ENCODE measurements at regions not wholly inside any gene's neighbourhood (a gene's known extent, or its start where the extent isn't known, plus 50 kb on each side); places are given as distances from the start of the nearest gene placed in this dataset.

GRCh38 chr13:109976206-109976997 is 190.0 kb upstream of the IRS2 start:
- TF ChIP-seq POLR2A (IDR thresholded peaks at IDR 0.05) (no peak), POLR2AphosphoS5 (IDR thresholded peaks at IDR 0.05) (no peak)
- TF ChIP-seq, protein P1, sequence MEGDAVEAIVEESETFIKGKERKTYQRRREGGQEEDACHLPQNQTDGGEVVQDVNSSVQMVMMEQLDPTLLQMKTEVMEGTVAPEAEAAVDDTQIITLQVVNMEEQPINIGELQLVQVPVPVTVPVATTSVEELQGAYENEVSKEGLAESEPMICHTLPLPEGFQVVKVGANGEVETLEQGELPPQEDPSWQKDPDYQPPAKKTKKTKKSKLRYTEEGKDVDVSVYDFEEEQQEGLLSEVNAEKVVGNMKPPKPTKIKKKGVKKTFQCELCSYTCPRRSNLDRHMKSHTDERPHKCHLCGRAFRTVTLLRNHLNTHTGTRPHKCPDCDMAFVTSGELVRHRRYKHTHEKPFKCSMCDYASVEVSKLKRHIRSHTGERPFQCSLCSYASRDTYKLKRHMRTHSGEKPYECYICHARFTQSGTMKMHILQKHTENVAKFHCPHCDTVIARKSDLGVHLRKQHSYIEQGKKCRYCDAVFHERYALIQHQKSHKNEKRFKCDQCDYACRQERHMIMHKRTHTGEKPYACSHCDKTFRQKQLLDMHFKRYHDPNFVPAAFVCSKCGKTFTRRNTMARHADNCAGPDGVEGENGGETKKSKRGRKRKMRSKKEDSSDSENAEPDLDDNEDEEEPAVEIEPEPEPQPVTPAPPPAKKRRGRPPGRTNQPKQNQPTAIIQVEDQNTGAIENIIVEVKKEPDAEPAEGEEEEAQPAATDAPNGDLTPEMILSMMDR (IDR thresholded peaks at IDR 0.05), result no peak
- Histone ChIP-seq H3K4me1 (no peaks in the 10 kb centered on the region), H3K27ac (no peak overlapping the region), H3K9me3 (no peaks in the 10 kb centered on the region), H3K36me3 (no peaks in the 10 kb centered on the region), H3K27me3 (no peaks in the 10 kb centered on the region), H3K4me3 (no peak overlapping the region)
- intact Hi-C loops (cut with DNase I; ENCODE audit: low total_unique reads), result no loop called here
- DNase-seq (ENCODE audit: low spot score in 2 of 2), result no peak

- TF ChIP-seq POLR2AphosphoS5 (IDR thresholded peaks at IDR 0.05), result no peak
- Histone ChIP-seq H3K4me3 (no peak overlapping the region), H3K9me3 (no peaks in the 10 kb centered on the region), H3K27ac (no peak overlapping the region), H3K27me3 (no peaks in the 10 kb centered on the region), H3K4me1 (no peaks in the 10 kb centered on the region), H3K36me3 (no peaks in the 10 kb centered on the region)
- DNase-seq (ENCODE audit: low spot score in 2 of 2), result no peak
- intact Hi-C loops (cut with DNase I; ENCODE audit: low total_unique reads), result no loop called here
These were observed 188.0 kb upstream of the IRS2 start for GRCh38 chr13:109974354-109974753.

GRCh38 chr13:109973279-109973678 is 186.9 kb upstream of the IRS2 start:
- Histone ChIP-seq H3K27ac (no peak overlapping the region), H3K4me1 (no peaks in the 10 kb centered on the region), H3K36me3 (no peaks in the 10 kb centered on the region), H3K9me3 (no peaks in the 10 kb centered on the region), H3K4me3 (no peak overlapping the region), H3K27me3 (no peaks in the 10 kb centered on the region)
- intact Hi-C loops (cut with DNase I; ENCODE audit: low total_unique reads), result no loop called here
- DNase-seq (ENCODE audit: low spot score in 2 of 2), result no peak
- TF ChIP-seq POLR2AphosphoS5 (IDR thresholded peaks at IDR 0.05), result no peak
- no peak for TF ChIP-seq POLR2A (IDR thresholded peaks at IDR 0.05)
- TF ChIP-seq, protein P1 (IDR thresholded peaks at IDR 0.05), result no peak

GRCh38 chr13:109971456-109972090 is 185.2 kb upstream of the IRS2 start:
- H3K27ac ChIP-seq, result peak overlapping the region in 1 of 2 donors; percentile 10
- no peaks in the 10 kb centered on the region for H3K4me1 ChIP-seq
- intact Hi-C loops (cut with DNase I; ENCODE audit: low total_unique reads), result no loop called here
- no peak overlapping the region for H3K4me3 ChIP-seq
- H3K36me3 ChIP-seq, result no peaks in the 10 kb centered on the region
- H3K27me3 ChIP-seq, result no peaks in the 10 kb centered on the region
- no peak for DNase-seq (ENCODE audit: low spot score in 2 of 2)
- TF ChIP-seq POLR2A (IDR thresholded peaks at IDR 0.05) (no peak), POLR2AphosphoS5 (IDR thresholded peaks at IDR 0.05) (no peak)
- TF ChIP-seq, protein P1 (IDR thresholded peaks at IDR 0.05), result no peak
- no peaks in the 10 kb centered on the region for H3K9me3 ChIP-seq

- H3K27me3 ChIP-seq, result no peaks in the 10 kb centered on the region
- intact Hi-C loops (cut with DNase I; ENCODE audit: low total_unique reads), result no loop called here
These were observed 184.6 kb upstream of the IRS2 start for GRCh38 chr13:109971006-109971405.

More at GRCh38 chr13:109971006-109971405, 184.6 kb upstream of the IRS2 start:
- no peak overlapping the region for H3K4me3 ChIP-seq
- peak overlapping the region in 1 of 2 donors; percentile 29 for H3K27ac ChIP-seq
- DNase-seq (ENCODE audit: low spot score in 2 of 2), result no peak
- TF ChIP-seq, protein P1 (IDR thresholded peaks at IDR 0.05), result no peak
- TF ChIP-seq POLR2AphosphoS5 (IDR thresholded peaks at IDR 0.05) (no peak), POLR2A (IDR thresholded peaks at IDR 0.05) (no peak)
- no peaks in the 10 kb centered on the region for H3K4me1 ChIP-seq
- H3K36me3 ChIP-seq, result no peaks in the 10 kb centered on the region
- no peaks in the 10 kb centered on the region for H3K9me3 ChIP-seq
